Stimulated activated CD4-positive, alpha-beta T cell treated with anti-CD3 and anti-CD28 coated beads, Interleukin-15, amount 100 ng/mL, for 1 hour (primary cell): ENCODE measurements at regions not wholly inside any gene's neighbourhood (a gene's known extent, or its start where the extent isn't known, plus 50 kb on each side); places are given as distances from the start of the nearest gene placed in this dataset.
"Not testable (repeated sequence)": the region's sequence is repeated elsewhere in the genome, so short reads cannot be mapped to it uniquely, and the experiment has no call there.

ENCODE experiments used
- DNase-seq, 2 donors: peaks; one replicate each; pipeline ENCODE4 v3.0.0-alpha.2; 2020; ENCODE audit warnings: low read depth in 1 of 2, low spot score in 1 of 2

DNA sequence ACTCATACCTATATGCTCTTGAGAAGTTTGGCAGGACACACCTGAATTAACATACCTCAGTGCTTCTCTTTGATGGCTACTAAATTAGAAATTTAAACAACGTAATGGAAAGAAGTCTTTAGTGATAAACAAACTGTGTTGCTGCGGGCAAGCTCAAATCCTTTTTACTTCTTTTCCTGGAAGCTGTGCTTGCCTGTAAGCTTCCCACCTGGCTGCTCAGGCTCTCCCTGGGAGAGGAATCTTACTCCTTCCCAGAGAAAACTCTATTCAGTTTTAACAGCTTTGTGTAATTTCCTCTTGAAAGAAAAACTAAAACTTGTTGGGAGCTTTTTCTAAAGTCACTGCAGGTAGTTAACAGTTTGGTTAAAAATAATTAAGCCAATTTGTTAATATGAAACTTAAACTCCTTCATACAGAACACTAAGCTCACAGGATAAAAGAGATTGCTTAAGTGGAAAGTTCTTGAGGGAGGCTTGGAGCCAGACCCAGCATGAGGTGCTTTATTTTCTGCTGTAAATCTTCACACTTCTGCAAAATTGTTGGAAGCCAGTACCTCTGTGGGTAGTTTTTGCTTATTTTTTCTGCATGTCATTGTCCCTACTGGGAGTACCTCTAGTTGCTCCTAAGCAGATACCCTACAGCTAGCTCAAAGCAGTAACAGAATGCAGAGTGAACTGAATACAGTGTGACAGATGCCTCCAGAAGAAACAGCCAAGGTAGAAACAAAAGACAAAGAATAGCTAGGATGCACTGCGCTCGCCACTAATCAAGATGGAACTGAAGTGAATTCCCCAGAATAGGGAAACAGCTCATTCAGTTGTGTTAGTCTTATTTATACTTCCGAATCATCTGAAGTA is 1253.0 kb downstream of the PCDH17 start:
- DNase-seq: no peak

DNA sequence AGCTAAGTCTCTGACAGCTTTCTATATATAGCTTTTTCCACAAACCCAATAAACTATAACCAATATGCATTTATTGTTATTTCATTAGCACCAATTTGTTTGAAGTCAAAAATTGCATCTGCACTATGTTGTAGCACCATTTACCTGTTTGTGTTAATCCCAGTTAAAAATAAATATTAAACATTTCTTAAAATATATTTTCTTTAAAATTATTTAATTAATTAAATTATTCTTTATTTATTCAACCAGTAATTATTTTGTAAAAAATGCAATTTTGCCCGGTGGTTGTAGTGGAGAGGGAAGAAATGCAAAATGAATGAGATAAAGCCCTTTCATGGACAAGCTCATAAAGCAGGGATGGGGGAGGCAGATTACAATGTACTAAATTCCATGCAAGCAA is 1257.9 kb downstream of the PCDH17 start:
- no peak for DNase-seq

DNA sequence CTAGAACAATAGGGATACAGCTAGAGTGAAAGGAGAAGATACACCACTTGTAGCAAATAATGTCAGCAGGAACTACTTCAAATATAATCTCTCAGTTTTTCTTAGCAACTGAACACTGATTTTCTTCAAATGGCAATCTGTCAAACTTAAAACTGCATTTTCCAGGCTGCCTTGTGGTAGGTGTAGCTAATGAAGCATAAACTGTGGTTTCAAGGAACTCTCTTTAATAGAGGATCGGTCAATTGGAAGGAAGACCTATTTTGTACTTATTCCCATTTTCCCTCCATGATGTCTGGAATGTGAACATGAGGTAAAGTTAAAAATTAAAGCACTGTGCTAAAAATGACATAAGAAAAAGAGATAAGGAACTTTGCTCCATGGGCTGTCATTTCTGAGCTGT is 1261.9 kb downstream of the PCDH17 start:
- no peak for DNase-seq

DNA sequence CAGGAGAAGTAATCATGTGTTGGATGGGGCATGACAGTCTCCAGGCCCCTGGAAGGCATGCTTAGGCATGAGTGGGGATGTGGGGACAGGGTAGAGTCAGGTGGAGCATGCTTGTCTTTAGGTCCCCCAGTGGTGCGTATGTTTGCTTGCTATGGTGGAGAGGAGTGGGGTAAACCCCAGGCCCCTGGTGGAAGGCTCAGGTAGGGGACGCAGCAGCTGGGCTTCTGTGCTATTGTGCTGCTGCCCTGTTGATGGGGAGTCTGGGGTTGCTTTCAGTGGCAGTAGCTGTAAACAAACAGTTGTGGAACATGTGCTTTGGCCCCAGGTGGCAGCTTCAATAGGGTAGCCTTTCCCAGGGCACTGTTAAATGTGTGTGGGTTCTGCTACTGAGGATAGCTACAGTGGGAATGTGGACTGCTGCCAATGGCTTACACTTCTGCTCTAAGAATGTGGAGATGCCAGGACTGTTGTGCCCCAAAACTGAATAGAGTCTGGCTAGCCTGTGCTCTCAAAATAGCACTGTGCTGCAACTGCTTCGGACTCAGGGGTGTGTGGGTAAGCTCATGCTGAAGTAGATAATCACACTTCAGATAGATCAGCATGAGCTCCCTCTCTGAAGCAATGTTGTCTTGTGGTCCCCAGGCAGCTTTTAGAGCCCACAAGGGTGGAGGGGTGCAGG is 1257.3 kb downstream of the DIAPH3 start:
- no peak for DNase-seq

DNA sequence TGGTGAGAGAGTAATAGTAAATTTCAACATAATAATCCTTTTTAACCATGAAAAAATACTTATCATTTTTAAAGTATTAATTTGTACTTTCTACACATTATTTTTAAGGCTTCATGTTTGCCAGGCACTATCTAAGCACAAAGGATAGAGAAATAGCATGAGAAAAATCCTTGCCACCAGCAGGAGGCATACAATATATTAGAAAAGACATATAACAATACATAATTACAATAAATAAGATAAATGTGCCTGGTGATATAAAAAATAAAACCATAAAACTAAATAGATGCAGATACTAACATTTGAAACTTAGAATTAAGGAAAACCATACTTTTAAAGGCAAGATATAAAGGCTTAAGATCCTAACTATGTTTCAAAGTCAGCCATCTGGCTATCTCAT is 1256.4 kb downstream of the DIAPH3 start:
- no peak for DNase-seq

DNA sequence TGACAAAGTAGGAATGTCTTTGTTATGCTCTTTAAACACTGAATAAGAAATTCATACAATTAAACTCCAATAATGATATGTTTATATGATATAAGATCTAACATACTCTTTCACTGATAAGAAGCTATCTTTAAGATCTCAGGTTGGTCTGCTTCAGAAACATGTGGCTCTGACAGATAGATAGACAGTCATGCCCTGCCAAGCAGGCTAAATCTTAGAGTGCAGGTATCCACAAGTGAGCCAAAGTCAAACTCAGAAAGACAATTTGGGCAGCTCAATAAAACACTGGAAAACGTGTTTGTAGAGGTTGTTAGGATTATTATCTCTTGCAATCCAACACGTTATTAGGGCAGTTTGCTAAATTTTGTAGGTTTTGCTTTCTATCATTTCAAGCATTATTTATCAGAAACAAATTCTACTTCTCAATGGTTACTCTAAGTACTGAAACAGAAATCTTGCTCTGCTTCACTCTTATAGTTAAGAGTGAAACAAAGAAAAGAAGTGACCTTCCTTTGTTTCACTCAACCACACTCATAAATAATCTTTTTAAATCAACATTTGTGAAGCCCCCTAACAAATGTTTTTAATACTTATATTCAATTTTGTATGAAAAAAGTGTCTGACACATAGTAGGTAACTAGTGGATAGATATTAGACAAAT is 1255.6 kb downstream of the DIAPH3 start:
- no peak for DNase-seq

DNA sequence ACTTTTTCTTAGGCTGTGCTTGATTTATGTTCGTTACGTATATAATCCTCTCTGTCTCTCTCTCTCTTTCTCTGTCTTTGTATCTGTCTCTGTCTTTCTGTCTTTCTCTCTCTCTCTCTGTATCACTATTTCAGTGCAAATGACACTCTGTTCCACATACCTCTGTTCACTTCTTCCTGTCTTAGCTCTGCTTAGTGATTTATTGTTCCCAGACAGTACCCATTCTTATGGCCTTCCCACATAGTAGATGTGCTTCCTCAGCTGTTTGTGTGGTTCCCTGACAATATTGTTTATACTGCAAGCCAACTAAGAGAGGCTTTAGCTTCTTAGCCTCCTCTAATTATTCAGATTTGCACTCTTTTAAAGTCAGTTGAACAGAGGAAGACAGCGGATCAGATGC is 1244.2 kb downstream of the DIAPH3 start:
- DNase-seq: no peak

DNA sequence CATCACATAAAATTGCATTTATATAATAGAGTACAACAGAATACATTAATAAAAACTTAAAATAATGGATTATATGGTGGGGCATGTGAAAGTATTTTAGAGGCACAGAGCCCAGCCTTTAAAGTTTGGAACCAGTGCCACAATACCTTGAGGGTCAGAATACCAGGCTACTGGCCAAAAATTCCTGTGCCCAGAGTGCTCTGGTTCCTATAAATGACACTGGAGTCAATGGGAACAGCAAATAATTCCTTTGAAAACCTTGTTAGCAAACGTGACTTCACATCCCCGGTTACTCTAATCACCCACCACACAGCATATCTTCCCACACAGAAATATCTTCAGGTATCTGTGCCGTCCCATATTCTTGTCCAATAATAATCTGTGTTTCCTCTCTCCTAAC is 1242.6 kb downstream of the DIAPH3 start:
- no peak for DNase-seq

DNA sequence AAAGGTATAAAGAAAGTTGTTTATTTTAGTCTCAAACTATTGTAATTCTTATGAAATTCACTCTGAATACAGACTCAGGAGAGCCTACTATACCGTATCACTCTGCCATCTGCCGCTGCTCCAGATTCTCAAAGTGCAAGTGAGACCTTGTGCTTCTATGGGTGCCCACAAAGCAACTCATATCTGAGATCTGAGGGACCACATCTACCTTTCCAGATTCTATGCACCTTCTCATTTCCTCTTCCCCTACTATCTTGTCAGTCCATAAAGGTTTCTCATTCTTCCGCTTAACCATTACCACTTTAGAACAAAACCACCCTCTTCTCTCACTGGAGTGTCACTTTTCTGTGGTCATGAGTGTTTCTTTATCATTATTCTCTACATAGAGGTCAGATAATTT is 1236.9 kb downstream of the DIAPH3 start:
- no peak for DNase-seq

DNA sequence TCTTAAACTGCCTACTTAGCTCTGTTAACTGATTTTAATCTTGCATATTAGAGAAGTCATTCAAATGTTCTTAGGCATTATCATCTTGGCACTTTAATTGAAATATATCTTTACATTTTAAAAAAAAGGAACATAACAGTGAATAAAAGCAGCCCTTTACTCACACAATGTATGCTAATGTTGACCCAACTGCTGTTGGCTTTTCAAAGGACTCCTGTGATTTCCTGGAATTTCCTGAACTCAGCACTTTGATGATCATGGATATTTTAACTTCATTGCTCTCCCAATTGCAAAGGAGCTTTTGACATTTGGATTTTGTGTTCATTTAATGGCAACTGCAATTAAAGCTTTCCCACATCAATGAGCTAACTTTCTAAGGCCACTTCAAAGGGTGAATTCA is 1230.3 kb downstream of the DIAPH3 start:
- no peak for DNase-seq

DNA sequence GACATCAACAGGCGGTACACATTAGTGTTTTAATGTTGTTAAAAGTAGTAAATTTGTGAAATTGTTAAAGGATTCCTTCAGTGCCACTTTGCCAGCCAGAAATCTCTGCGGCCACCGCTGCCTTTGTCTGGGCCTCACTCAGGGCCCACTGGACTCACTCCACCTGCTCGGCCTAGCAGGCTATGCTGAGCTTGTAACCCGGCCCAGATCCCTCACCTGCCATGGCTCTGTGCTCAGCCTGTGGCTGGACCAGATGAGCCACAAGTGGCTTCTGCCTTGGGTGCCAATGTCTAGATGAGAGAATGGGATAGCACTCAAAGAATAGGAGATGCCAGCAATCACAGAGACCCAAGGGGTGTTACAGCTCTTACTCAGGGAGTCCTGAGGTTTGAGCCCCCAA is 1228.0 kb downstream of the DIAPH3 start:
- DNase-seq: no peak

DNA sequence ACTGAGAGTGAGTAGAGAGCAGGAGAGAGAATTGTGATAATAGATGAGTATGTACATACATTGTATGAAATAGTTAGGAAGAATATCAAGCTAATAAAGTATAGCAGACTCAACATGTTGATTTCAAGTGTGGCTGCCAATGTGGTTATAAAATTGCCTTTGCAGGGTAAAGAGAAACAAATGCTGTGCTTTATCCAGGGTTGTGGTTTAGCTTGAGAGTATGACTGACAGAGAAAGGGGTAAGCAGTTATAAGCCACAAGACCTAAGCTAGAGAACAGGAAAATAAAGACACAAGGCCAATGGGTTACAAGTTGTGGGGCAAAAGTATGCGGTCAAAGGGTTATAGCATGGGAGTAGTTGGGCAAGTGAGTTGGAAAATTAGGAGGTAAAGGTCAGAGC is 1217.5 kb downstream of the DIAPH3 start:
- no peak for DNase-seq

DNA sequence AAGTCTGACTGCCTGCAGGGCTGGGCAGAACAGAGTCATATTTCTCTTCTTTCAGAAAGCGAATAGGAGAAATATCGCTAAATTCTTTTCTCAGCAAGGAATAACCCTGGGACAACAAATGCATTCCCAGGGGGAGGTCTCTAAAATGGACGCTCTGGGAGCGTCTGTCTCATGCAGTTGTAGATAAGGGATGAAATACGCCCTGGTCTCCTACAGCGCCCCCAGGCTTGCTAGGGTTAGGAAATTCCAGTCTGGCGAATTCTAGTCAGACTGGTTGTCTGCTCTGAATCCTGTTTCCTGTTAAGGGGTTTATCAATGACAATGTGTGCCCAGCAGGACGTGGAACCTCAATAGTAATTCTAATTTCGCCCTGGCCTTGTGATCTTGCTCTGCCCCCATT is 1214.1 kb downstream of the DIAPH3 start:
- DNase-seq: no peak

DNA sequence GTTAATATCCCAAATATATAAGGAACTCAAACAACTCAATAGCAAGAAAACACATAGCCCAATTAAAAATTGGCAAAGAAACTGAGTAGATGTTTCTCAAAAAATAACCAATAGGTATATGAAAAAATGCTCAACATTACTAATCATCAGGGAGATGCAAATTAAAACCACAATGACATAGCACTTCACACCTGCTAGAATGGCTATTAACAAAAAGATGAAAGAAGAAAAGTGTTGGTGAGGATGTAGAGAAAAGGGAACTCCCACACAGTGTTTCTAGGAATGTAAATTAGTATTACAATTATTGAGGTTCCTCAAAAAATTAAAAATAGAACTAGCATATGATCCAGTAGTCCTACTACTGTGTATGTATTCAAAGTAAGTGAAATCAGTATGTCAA is 1212.8 kb downstream of the DIAPH3 start:
- DNase-seq: no peak

DNA sequence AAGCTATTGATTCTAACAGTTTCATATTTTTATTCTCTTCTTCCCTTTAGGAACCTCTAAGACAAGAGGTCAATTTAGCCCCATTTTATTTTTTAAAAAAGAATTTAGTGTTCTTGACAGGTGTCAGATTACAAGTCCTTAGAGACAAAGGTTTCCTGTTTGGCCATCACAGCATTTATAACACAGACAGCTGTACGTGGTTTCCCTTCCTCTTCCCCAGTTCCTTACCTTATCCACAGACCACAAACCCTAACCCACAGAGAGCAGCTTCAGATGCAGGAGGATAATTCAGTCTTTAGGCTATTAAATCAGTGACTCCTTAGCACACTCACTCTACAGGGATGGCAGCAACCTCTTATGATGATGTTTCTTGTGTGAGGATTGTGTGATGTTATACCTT is 1210.1 kb downstream of the DIAPH3 start:
- no peak for DNase-seq

DNA sequence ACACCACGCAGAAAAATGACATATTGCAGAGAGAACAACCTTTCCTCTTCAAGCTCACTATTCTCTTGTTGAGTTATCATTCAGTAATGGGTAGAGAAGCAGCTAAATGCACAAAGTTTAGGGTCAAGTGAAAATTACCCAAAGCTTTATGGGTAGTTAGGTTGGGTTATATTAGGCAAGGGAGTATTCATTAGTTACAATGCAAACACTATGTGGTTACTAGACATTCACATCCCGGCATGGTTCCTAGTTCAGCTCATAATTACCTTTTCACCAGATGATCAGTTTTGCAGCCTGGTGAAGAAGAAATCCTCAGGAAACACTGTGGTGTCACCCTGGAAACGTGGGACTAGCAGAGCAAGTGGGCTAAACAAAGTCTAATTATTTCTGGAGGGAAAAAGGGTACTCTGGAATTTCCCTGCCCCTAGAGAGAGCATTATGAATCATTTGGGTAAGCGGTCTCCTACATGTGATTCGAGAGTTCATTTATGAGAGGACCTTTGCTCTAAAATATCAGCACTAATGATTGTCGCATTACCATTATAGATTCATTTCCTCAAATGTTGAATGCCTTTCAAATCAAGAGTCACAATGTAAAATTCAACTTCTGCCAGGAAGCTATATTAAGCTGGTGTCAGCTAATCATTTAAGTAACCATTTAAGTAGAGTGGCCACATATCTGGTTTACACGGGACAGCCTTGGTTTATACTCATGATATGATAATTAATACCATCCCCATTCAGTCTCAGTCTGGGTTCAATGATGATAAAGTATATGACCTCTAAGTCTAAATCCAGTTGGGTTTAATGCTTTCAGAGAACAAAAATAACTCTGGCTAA is 1208.0 kb downstream of the DIAPH3 start:
- no peak for DNase-seq

DNA sequence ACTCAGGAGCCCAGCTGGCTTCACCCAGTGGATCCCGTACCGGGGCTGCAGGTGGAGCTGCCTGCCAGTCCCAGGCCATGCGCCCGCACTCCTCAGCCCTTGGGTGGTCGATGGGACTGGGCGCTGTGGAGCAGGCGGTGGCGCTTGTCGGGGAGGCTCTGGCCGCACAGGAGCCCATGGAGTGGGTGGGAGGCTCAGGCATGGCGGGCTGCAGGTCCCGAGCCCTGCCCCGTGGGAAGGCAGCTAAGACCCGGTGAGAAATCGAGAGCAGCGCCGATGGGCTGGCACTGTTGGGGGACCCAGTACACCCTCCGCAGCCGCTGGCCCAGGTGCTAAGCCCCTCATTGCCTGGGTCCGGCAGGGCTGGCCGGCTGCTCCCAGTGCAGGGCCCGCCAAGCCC is 1205.6 kb downstream of the DIAPH3 start:
- not testable (repeated sequence) for DNase-seq

DNA sequence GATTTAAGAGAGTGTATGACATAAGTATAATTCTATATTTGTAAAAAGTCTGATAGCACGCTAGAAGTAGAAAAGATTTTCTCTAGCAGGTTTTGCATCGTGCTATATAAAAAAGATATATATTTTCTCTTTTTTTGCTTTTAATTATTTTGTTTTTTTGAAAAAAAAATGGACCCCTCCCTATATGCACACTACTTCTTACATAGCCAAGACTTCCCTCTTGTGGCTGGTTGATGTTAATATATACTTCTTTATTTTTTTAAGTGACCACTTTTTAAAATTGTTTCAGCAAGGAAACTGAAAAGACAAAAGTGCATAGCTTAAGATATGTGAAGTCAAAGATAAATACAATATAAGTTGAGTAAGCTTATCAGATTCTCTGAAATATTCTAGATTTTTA is 1202.8 kb downstream of the DIAPH3 start:
- no peak for DNase-seq

DNA sequence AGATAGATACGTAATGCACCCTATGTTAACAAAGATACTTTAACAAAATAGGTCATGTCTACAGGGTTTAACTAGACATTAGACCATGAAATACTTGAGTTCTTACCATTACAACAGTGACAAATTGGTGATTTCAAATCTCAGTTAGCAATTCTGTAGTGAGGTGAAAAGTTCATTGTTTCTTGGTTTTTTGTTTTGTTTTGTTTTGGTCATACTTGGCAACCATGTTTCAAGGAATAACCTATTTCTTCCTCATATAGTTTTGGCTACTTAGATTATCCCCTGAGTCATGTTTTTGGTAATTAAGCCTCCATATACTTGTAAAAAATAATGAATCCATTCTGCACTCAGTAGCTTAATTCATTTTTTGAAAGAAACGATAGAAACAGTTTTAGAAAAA is 1200.4 kb downstream of the DIAPH3 start:
- DNase-seq: no peak

DNA sequence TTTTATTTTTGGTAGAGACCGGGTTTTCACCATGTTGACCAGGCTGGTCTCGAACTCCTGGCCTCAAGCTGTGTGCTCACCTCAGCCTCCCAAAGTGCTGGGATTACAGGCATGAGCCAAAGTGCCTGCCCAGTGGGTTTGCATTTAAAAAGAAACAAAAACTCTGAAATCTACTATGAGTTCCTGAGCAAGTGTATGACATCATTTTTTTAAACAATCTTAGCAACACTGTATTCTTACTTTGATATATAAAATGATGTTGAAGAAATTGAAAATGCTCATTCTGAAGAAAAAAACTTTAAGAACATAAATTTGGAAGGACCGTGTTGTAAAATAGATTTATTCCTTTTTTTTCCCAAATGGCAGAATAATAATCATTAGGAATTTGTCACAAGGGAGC is 1199.7 kb downstream of the DIAPH3 start:
- DNase-seq: no peak

DNA sequence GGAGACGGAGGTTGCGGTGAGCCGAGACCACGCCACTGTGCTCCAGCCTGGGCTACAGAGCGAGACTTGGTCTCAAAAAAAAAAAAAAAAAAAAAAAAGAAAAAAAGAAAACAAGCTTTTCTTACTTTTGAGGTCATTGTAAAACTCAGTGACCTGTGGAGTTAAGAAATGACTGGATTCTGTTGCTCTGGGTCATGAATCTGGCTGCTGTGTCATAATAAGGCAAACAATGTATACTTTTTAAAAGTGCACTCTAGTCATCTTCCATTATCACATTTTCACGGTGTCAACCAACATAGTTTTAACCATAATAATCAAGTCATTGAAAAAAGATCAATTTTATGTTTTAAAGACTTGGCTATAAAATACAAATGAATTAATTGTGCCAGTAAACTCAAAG is 1186.6 kb downstream of the DIAPH3 start:
- DNase-seq: no peak
